H1 (cell line): ENCODE measurements at regions not wholly inside any gene's neighbourhood (a gene's known extent, or its start where the extent isn't known, plus 50 kb on each side); places are given as distances from the start of the nearest gene placed in this dataset.

Experiments
- SP2 ChIP-seq: IDR thresholded peaks from 2 replicates; pipeline ENCODE4 v1.6.1; 2012; ENCODE audit warnings: mild to moderate bottlenecking, low read length, inconsistent platforms
- USF2 ChIP-seq: IDR thresholded peaks from 2 replicates; pipeline ENCODE4 v1.6.1; 2011; ENCODE audit warnings: low read length, improper control_type of control experiment

DNA sequence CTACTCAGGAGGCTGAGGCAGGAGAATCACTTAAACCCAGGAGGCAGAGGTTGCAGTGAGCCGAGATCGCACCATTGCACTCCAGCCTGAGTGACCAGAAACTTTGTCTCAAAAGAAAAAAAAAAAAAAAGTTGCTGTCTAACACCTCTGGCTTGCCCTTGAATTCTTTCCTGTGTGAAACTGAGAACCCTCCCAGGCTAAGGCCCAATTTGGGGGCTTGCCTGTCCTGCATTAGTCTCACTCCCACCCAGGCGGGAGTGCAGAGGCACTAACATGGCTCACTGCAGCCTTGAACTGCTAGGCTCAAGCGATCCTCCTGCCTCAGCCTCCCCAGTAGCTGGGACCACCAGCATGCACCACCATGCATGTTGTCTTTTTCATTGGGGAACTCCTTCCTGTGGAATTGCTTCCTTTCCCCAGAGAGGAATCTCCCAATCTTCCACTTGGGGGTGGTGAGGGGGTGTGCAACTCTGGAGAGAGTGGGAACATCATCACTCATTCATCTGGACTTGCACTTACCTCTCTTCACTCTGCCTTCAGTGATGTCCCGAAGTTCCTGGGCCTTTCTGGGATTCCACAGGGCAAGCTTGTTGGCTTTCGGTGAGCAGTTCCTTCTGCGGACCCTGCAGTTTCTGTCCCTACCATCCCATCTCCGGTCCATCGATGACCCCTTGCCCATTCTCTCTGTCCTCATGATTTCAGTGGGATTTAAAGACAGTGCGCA is 62.1 kb upstream of the CREB3L1 start (continued):
- TF ChIP-seq USF2: no peak
- TF ChIP-seq SP2: no peak
- TF ChIP-seq, all 59 proteins: peak for 0
